Stimulated activated CD4-positive, alpha-beta T cell treated with anti-CD3 and anti-CD28 coated beads, Interleukin-2, amount 100 ng/mL, for 24 hours (primary cell): ENCODE measurements at regions not wholly inside any gene's neighbourhood (a gene's known extent, or its start where the extent isn't known, plus 50 kb on each side); places are given as distances from the start of the nearest gene placed in this dataset.
"Not testable (repeated sequence)": the region's sequence is repeated elsewhere in the genome, so short reads cannot be mapped to it uniquely, and the experiment has no call there.

Source experiments
- DNase-seq, 2 donors: peaks; one replicate each; pipeline ENCODE4 v3.0.0-alpha.2; 2020

DNA sequence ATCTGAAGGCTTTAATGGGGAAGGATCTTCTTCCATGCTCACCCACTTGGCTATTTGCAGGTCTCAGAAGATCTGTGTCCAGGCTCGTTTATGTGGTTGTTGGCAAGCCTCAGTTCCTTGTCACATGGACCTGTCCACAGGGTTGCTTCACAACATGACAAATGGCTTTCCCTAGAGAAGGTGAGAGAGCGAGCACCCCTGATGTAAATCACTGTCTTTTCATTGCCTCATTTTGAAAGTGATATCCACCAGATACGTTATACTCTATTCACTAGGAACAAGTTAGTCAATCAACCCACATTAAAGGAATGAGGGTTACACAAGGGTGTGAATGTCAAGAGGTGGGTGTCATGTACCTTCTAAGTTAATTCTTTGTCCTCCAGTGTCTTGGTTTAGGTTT lies 433.3 kb downstream of the RPS6KC1 start:
- no peak for DNase-seq

DNA sequence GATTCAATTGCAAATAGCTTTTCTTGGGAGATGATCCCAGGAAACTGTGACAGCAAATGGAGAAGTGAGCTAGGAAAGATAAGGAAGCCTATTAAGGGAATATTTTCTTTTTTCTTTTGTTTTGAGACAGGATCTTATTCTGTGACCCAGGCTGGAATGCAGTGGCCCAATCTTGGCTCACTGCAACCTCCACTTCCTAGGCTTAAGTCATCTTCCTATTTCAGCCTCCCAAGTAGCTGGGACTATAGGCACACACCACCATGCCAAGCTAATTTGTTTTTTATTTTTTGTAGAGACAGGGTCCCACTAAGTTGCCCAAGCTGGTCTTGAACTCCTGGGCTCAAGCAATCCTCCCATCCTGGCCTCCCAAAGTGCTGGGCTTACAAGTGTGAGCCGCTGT lies 433.7 kb downstream of the RPS6KC1 start:
- no peak for DNase-seq

DNA sequence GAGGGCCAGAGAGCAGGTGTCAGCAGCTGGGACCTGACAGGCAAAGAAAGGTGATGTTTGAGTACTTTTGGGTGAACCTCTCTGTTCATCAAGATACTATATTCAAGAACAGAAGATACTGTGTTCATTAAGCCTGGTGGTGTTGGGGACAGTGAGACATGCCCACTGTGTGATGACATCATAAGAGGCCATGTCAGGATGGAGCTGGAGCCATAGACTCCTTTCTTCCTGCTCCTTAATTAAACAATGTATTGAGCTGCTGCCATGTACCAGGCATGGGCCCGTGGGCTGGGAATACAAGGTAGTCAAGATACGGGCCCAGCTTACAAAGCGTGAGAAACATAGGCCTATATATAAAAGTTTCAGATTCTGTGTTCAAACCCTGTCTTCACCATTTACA lies 435.4 kb downstream of the RPS6KC1 start:
- DNase-seq, result no peak

DNA sequence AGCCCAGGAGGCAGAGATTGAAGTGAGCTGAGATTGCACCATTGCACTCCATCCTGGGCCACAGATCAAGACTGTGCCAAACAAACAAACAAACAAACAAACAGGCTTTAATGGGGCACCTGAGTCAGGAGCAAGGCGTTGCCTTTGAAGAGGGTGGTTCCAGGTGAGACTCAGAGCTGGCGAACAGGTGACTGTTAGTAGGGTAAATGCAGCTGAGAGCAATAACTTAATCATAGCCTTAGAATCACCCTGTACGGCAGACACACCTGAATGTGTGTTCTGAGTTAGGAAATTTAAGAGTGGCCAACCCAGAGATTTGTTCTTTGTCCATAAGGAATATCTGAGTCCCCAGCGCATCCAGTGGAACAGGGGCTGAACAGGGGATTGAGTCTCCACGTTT lies 440.4 kb downstream of the RPS6KC1 start:
- no peak for DNase-seq

DNA sequence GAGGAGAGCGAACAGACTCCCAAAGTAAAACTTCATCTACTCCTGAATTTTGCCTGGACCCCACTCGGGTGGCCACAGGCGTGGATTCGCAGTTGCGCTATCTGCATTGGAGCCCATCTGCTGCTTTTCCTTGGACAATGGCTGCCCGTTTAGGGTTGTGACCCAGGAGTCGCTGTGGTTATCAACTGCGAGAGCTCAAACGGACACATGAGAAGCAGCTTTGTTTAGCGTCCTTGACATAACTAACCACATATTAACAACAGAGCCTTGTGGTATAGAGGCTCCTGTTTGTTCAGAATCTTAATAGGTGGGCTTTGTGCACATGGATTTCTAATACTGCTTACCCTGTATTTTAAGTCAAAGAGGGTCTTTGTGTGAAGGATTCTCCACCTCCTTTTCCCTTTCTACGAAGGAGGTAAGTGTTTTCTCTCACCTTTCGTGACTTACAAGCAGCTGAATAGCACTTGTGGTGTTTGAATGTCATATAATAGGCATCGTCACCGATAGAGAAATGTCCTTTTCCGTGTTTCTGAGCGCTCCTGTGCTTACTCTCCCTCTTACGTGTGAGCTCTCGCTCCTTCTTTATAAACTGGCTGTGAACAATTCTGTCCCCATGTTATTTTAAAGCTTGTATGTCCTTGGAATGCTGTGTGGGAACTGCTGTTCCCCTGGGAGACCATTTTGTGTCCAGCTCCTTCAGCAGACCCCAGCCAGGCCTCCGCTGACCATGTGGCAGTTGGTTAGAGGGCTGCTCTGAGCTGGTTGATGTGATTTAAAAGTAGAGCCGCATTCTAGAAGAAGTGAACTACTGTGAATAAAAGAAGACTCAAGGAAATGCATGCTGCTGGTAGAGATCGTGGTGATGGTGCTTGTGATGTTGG lies 441.4 kb downstream of the RPS6KC1 start:
- DNase-seq, result no peak

DNA sequence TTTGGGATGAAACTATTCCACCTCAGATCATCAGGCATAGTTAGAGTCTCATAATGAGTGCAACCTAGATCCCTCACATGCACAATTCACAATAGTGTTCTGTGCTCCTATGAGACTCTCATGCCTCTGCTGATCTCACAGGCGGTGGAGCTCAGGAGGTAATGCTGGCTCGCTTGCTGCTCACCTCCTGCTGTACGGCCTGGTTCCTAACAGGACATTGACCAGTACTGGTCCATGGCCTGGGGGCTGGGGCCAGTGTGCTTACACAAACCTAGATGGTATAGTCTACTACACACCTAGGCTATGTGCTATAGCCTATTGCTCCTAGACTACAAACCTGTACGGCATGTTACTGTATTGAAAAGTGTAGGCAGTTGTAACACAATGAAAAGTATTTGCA lies 448.4 kb downstream of the RPS6KC1 start:
- DNase-seq, result no peak

DNA sequence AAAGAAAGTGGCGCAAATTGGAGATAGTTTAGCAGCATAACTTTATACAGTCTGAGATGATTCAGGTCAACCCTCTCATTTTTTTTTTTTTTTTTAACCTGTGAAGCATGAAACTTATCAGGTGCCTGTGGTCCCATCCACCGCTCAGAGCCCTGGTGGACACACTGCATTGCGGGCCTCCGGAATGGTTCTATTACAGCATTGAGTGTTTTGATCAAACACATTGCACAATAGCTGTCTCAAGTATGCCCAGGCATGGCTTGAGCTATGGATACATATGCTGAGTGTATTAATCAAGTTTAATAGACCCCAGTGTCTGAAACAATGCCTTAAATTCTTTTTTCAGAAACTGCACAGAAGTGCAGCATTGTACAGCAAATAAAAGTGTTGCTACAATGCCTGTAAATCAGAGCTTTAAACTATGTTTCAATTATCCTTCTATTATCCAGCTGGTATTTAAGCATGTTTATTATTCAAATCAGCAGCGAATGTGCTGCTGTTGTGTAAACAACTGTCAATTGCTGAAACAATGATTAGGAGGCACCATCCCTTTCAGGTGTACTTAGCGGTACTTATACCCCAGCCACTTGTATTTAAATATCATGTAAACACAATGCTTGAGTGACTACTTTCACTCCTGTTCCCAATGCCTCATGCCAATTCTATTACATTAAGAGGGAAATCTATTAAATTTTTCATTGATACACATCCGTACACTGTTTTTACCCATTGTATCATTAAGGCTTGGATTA lies 456.6 kb downstream of the RPS6KC1 start:
- no peak for DNase-seq

DNA sequence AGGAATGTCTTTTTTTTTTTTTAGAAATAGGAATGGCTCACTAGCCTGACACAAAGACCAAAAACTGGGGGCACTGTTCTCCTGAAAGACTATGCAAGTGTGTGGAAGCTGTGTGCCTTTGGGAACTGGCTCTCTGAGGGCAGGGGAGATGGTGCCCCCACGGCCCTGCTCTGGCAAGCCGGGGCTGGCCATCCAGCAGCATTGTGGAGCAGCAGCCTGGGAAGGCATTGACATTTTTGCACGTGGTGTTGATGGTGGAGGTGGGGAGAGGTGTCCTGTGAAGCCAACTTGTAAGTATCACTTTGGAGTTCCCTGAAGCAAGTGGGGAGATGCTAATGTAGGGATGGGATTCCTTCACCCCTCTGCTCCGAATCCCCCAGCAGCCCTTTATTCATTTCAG lies 460.1 kb downstream of the RPS6KC1 start:
- DNase-seq, result no peak

DNA sequence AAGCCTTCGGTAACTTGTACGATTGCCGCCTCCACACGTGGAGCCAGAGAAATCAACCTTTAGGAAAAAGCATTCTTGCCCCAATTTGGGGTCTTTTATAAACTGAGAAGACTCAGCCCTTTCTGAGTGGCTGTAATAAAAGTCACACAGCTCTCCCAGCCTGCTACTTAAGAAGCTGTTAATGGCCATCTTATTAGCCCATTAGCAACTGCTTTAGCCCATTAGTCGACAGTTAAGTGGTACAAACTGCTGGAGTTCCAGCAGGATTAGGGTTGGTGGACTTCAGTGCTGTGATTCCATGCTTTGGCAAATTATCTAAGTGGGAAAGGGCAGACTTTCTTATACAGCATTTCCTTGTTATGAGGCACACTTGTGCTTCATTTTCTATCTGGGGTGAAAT lies 461.3 kb downstream of the RPS6KC1 start:
- DNase-seq, result no peak

DNA sequence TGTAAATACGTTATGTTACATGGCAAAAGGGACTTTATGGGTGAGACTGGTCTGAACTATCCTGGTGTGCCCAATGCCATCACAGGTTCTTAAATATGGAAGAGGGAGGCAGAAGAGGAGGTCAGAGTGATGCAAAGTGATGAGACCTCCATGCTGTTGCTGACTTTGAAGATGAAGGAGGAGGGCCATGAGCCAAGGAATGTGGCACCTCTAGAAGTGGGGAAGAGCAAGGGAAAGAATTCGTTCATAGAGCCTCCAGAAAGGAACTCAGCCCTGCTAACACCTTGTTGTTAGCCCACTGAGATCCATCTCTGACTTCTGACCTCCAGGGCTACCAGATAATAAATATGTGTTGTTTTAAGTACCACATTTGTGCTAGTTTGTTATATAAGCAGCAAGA lies 462.0 kb downstream of the RPS6KC1 start:
- DNase-seq, result no peak

DNA sequence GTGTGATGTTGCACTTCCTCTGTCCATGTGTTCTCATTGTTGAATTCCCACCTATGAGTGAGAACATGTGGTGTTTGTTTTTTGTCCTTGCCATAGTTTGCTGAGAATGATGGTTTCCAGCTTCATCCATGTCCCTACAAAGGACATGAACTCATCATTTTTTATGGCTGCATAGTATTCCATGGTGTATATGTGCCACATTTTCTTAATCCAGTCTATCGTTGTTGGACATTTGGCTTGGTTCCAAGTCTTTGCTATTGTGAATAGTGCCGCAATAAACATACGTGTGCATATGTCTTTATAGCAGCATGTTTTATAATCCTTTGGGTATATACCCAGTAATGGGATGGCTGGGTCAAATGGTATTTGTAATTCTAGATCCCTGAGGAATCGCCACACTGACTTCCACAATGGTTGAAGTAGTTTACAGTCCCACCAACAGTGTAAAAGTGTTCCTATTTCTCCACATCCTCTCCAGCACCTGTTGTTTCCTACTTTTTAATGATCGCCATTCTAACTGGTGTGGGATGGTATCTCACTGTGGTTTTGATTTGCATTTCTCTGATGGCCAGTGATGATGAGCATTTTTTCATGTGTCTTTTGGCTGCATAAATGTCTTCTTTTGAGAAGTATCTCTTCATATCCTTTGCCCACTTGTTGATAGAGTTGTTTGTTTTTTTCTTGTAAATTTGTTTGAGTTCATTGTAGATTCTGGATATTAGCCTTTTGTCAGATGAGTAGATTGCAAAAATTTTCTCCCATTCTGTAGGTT lies 463.6 kb downstream of the RPS6KC1 start:
- DNase-seq, result not testable (repeated sequence)

DNA sequence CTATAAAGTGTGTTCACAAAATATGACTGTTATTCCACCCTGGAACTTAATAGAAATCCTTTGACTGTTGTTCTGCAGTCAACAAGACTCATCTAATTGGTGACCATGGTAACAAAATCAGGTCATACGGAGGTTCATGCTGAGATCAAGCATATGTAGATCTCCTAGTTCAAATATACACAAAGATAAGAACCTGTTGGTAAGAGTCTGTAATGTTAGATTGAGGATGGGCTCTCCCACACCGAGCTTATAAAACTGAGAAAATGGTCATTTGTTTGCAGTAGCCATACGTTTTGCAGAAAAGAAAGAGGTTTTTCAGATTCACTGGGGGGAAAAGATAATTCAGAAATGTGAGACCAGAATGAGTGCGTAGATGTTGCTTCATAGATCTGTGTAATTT lies 468.1 kb downstream of the RPS6KC1 start:
- DNase-seq, result no peak

DNA sequence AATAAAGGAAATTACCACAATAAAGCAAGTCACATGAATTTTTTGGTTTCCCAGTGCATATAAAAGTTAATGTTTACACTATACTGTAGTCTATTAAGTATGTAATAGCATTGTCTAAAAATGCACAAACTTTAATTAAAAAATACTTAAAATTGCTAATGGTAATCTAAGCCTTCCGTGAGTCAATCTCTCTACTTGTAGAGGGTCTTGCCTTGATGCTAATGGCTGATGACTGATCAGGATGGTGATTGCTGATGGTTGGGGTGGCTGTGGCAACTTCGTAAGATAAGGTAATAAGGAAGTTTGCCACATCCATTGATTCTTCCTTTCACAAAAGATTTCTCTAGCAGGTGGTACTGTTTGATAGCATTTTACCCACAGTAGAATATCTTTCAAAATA lies 466.6 kb upstream of the PROX1 start:
- no peak for DNase-seq

DNA sequence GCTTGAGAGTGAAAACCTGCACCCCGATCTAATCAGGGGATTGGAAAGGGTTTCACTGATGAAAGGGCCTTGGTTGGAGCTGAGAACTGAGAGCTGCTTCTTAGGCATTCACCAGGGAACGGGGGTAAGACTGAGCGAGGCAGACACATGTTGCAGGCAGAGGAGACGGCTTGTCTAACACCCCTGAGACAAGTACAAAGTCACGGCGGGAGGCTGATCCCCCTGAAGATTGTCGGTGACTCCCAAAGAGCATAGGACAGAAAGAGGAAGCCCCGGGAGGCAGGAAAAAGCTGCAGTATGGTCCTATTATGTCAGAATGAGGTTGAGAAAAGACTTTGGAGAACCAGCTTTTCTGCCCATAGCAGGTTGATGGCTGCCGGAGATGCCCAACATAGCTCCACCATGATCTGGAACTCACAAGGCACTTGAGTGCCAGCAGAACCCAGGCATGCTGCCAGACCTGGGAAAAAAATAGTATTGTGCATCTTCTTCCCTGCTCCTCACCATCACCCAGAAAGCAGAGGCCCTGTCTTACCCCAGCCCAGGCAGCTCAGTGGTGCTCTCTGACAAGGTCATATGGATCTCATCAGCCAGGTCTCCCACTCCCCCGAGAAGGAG lies 463.9 kb upstream of the PROX1 start:
- no peak for DNase-seq

DNA sequence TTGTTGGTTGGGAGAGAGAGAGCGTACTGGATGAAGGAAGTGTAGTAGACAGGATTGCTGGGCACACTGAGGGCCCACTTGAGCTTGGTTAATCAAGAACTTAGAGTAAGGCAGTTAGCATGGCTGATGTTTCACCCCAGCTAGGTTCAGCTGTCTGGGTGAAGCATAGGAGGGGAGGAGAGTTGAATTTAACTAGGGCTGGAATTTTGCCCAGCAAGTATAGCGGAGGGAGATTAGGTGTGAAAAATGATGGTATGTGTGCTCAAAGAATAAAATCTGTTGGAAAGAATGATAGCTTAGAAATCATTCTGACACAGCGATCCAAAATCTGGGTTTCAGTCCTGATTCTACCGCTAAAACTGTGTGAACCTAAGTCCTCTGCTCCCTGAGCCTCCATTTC lies 461.5 kb upstream of the PROX1 start:
- DNase-seq, result no peak

DNA sequence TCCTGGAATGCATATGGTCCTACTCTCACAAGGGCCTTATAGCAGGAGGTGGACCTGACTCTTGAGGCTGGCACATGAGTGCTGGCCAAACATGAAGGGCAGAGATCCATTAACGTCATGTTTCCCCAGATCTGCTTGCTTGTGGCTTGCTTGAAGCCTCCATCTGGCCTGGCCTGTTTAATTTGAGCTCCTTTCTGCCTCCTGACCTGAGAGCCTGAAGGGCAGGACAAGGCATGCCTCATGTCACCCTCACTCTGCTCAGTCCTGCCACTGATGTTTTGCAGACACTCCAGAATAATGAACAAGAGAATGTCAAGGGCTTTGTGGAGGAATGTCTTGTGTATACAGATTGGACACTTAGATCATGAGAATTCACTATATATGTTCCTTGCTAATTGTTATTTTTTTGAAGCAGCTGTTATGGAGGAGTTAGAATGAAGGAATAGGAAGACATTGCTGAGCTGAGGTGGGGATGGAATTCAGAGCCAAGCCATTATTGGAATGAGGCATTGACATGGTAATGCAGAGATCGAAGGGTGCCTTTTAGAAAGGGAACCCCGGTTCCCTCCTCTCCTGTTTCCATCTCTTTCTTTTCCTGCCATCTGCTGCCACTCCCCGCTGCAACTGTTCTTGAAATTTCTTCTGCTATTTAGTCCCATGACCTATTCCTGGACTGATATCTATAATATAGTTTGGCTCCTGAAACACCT lies 457.0 kb upstream of the PROX1 start:
- no peak for DNase-seq

DNA sequence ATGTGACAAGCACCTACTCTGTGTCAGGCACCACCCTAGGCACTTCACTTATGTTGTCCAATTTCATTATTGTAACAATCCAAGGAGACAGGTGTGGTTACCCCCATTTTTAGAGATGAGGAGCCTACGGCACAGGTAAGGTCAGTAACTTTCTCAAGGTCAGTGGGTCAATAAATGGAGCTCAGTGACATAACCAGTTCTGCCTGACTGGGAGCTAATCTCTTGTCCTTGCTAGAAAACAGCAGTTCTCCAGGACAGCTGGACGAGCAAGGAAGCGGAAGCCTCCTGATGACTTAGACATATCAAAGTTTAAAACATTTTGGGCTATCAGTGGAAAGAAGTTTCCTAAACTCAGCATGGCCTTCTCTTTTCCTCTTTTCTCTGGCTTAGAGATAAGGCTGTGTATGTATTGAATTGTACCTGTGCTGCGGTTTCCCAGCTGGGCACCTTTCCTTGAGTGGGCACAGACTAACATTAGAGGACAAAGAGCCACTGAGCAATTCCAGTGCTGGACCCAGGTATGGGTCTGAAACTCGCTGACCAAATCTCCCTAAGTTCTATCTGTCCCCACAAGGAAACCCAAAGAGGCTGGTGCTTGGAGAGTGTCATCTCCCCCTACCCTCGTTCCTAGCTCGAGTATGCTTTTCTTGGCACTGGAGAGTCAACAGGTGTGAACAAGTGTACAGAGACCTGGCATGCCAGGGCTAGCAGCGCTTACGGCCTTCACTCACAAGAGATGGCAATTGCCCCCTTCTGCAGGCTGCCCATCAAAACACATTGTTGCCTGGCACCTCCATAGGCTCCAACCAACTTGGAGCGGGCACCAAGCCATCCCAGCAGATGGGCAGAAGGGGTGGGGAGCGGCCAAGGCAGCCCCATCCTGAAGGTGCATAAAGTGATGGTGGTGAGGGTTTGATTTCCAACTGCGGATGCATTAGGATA lies 456.1 kb upstream of the PROX1 start:
- DNase-seq, result no peak

DNA sequence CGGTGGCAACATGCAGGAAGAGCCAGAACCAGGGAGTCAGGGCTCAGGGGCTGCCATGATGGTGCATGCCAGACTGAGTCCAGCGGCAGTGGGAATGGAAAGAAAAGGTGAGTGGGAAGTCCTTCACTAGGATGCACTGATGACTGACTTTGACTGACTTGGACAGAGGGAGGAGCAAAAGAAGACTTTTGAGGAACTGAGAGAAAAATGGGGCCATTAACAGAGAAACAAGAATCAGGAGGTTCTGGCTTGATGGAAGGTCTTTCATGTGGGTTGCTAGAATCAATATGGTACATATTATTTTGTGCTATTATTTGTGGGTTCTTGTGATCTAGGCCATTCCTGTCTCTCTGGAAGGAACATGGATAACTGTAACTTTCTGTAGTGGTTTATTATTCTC lies 454.6 kb upstream of the PROX1 start:
- no peak for DNase-seq

DNA sequence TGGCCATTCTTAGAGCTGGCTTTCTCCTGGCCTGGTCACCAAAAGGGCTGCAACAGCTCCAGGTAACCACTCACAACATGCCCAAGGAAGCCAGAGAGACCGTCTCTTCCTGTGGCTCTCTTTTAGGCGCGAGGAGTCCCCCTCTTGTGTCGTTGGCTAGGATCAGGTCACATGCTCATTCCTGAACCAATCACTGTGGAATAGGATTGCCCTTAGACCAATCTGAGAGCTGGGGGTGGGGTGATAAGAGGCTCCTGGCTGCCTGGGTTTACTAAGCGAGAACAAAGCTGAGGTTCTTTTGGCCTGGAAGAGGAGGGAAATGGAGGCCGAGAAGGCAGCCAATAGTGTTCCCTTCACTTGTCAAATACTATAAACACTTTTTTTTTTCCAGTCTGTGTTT lies 452.1 kb upstream of the PROX1 start:
- DNase-seq, result no peak

DNA sequence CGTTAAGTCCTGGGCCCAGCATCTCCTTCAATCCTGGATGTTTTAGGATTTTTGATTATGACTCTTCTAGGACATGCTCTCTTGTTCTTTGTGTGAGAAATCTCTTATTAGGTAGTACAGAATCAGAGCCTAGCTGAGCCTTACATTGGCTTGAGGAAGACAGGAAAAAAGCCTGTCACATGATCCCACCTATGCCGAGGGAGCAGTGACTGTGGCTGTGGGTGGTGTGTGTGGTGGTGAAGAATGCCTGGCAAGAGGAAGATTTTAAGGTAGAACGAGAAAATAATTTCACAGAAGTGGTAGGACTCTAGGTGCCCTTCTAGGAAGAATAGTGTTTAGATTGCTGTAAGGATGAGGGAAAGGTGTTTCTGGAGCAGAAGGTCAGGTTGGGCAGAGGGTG lies 449.5 kb upstream of the PROX1 start:
- no peak for DNase-seq

DNA sequence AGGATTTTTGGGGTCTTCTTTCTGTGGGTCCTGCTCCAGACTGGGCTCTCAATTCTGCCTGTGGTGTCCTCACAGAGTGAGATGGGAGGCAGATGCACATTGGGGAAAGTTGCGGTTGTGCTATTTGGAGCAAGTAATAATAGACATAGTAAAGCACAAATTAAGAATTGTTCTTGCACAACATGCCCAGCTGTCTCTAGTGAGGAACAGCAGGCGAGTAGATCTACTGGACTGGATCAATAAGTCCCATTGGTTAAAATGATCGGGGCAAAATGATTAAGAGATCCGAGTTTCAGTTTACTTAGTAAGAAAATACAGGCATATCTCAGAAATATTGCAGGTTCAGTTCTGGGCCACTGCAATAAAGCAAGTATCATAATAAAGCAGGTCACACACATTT lies 448.3 kb upstream of the PROX1 start:
- no peak for DNase-seq
